IPS-11a (cell line): ENCODE measurements at regions not wholly inside any gene's neighbourhood (a gene's known extent, or its start where the extent isn't known, plus 50 kb on each side); places are given as distances from the start of the nearest gene placed in this dataset.

Source experiments
- H3K4me3 ChIP-seq: one replicate; pipeline ENCODE4 v1.5.1; 2013; ENCODE audit warnings: low read depth, low read length, control low read depth

DNA sequence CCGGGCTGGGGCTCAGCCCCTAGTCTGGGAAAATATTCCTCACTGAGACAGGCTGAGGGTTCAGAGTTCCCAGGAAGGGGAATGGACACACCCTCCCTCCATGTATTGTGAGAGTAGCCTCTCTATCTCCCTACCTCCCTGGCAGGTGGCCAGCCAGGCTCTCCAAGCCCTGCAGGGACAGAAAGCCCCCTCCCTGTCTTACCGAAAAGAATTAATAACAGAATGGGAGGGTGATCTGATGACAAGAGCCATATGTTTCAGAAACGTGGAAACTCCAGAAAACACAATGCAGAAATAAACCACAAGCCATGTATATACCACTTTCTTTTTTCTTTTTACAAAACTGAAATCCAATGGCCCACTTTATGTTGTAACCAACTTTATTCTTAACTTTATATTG is 140.0 kb downstream of the CHST1 start:
- no peak overlapping the region for H3K4me3 ChIP-seq

DNA sequence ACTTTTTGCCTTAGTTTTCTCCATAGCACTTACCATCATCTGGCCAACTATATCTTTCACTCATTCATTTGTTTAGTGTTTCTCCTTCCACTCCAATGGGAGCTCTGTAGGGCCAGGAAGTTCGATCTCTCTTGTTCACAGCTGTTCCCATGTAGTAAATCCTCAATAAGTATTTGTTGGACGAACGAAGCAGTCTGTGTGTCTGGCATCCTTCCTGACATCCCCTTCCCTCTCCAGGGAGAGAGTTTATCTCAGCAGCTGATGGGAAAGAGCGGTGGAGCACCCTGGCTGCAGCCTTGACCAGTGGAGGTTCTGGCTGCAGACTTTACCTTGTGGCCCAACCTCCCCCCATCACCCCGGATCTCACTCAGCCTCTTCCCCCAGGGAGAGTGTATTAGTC is 141.7 kb downstream of the CHST1 start:
- H3K4me3 ChIP-seq: no peak overlapping the region

- H3K4me3 ChIP-seq: no peak overlapping the region
Observed at GRCh38 chr11:45518833-45519535, 146.4 kb downstream of the CHST1 start.

GRCh38 chr11:45518141-45518832 is 147.1 kb downstream of the CHST1 start:
- H3K4me3 ChIP-seq: no peak overlapping the region

DNA sequence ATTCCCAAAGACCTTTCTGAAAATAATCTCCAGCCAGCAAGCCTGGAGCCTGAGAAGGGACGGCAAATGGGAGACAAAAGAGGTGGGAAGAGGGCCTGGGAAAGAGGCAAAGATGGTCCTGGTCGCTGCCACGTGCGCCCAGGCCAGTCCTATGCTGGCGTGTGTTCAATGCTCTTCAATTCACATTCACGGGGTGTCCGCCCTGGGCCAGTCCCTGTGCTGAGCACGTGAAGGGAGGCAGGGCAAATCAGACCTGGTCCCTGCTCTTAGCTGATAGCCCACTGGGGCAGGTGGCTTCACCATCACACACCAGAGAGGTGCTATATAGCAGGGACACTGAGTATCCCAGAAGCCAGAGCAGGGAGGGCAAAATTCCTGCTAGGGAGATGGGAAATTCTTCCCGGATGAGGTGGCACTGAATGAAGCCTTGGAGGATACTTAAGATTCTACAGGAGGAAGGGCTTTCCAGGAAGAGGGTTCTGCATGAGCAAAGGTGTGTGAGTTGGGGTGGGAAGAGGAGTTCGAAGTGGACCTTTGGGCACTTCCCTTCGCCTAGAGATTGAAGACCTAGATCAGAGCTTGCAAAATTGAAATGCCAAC is 148.2 kb downstream of the CHST1 start:
- H3K4me3 ChIP-seq: no peak overlapping the region

GRCh38 chr11:45513821-45514340 is 151.5 kb downstream of the CHST1 start:
- no peak overlapping the region for H3K4me3 ChIP-seq

DNA sequence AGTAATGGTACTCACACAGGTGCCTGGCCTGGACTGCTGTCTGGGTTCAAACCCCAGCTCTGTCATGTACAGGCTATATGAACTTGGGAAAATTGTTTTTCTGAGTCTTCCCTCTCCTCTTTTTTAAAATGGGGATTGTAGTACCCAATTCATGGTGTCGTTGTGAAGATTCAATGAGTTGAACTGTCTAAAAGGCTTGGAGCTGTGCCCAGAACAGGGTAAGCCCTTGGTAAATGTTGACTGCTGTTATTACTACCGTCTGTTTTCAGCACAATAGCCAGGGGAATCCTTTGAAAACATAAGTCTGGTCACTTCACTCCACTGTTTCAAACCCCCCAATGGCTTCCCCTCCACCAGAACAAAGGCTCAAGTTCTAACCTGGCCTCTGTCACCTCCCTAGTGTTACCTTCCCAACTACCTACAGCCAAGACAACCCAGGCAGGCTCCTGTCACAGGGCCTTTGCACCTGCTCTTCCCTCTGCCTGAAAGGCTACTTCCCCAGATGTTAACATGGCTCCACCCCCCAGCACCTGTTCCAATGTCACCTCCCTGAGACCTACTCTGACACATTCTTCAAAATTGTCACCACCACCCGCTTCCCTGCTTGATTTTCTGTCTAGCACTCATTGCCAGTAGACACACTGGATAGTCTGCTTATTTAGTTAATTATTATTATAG is 152.8 kb downstream of the CHST1 start:
- H3K4me3 ChIP-seq: no peak overlapping the region

GRCh38 chr11:45511566-45511965 is 153.9 kb downstream of the CHST1 start:
- H3K4me3 ChIP-seq: no peak overlapping the region

DNA sequence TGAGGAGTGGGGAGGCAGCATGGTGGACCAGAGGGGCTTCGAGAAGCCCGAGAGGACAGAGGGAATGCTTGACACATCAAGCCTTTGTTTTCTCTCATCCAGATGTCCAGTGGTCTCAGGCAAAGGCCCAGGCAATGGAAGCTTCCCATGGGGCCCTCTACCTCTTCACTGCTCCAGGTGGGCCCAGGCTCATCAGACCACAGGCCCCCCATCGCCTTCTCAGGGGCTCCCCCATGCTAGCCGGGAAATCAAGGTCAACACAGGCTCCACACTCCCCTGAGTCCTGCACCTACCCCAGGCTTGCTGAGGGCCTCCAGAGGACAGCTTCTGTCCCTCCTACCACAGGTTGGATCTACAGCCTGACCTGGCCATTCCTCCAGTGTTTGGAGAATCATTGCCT is 157.5 kb downstream of the CHST1 start:
- H3K4me3 ChIP-seq: no peak overlapping the region

DNA sequence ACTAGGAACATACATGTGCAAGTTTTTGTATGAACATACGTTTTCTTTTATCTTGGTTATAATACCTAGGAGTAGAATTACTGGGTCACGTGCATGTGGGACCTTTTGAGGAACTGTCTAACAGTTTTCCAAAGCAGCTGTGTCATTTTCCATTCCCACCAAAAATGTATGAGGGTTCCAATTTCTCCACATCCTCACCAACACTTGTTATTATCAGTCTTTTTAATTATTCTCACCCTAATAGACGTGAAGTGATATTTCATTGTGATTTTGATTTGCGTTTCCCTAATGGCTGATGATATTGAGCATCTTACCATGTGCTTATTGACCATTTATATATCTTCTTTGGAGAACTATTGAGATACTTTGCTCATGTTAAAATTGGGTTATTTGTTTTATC is 162.1 kb downstream of the CHST1 start:
- no peak overlapping the region for H3K4me3 ChIP-seq

GRCh38 chr11:45502226-45502545 is 163.2 kb downstream of the CHST1 start:
- no peak overlapping the region for H3K4me3 ChIP-seq

- no peak overlapping the region for H3K4me3 ChIP-seq
Observed at GRCh38 chr11:45501392-45502225, 163.8 kb downstream of the CHST1 start.

- no peak overlapping the region for H3K4me3 ChIP-seq
Observed at GRCh38 chr11:45500451-45500850, 165.0 kb downstream of the CHST1 start.

GRCh38 chr11:45494738-45495137 is 170.7 kb downstream of the CHST1 start:
- no peak overlapping the region for H3K4me3 ChIP-seq

GRCh38 chr11:45489281-45489905 is 176.0 kb downstream of the CHST1 start:
- H3K4me3 ChIP-seq: no peak overlapping the region

DNA sequence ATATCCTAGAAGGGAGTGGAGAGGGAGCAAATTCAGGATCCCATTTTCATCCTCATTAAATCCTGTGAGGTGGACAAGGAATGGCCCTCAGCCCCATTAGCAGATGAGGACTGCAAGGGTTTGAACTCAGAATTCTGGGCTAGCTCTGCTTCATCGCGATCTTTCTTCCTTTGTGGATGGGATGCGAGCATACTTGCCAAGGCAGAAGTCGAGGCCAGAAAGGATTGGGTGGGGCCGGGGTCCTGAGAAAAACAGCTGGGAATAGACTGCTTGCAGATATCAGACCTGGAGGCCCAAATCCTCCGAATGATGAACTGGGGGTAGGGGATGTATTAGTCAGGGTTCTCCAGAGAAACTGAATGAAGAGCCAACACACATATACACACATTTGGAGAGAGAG is 179.0 kb downstream of the CHST1 start:
- no peak overlapping the region for H3K4me3 ChIP-seq

DNA sequence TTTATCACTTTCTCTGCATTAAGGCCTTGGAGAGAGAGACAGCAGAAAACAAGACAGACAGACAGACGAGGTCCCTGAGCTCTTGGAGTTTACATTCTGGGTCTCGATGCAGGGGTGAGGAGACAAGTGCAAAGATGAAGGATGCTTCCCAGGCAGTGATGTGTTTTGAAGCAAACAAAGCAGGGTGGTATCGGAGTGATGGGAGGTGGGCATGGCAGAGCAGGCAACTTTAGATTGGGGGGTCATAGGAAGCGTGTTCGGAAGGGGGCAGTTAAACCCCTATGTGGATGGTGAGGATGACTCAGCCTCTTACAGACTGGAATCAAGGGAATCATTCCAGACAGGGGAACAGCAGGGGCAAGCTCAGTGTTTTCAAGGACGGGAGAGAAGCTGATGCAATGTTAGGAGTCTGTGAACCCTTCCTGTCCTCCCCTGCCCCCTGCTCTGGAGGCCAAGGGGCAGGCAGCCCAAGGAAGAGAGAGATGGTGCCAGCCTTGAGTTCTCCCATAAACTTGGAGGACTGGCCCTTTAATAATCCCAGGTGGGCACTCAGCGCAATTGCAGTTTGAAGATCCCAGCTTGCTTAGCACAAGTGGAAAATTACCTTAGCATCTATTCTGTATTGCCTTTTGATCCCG is 180.2 kb downstream of the CHST1 start:
- H3K4me3 ChIP-seq: no peak overlapping the region

GRCh38 chr11:45484326-45484883 is 181.0 kb downstream of the CHST1 start:
- H3K4me3 ChIP-seq: no peak overlapping the region

DNA sequence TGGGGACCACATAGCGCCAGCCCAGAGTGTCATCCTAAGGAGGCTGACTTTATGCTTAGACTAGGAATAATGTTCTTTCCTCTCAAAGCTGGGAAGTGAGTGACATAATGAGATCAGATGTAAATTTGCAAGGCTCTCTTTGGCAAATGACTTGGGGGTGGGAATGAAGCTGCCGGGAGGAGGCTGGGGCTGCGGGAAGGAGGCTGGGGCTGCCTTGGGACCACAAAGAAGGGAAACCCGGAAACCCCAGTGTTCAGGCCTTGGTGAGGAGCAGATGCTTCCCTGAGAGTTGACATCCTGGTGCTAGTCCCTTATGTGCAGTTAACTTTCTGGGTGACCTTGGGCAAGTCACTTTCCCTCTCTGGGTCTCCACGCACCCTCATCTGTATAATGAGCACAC is 182.0 kb downstream of the CHST1 start:
- no peak overlapping the region for H3K4me3 ChIP-seq

DNA sequence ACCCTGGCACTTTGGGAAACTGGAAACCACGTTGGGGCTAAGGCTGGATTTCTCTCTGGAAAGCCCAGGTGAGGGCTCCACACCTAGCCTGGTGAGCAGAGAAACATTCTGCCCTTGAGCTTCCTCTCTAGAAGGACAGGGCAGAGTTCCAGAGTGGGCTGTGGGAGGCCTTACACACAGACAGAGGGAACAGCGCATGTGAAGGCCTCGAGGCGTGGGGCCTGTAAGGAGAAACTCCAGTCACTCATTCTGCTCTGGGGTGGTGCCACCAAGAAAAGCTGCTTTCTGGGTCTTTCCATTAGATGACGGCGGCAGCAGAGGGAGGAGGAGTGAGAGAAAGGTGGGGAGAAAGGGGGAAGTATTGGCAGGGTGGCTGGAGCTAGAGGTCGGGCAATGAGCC is 183.1 kb downstream of the CHST1 start:
- H3K4me3 ChIP-seq: no peak overlapping the region
